ENCODE measurements at regions not wholly inside any gene's neighbourhood (a gene's known extent, or its start where the extent isn't known, plus 50 kb on each side); places are given as distances from the start of the nearest gene placed in this dataset.

- H3K36me3 ChIP-seq (replicated peaks in 1 of 2; ENCODE audit: control insufficient read depth in 1 of 2, insufficient read depth in 2 of 2, low read length in 2 of 2): no peaks in the 10 kb centered on the region
- Mint-ChIP-seq H3K9me3 (peaks cover 0 to 4% (median 2%) of the 10 kb centered on the region in 7 donors), H3K27me3 (ENCODE audit: low read depth in 3 of 3) (peaks cover 0 to 4% (median 1%) of the 10 kb centered on the region in 3 donors), H3K4me3 (no peak overlapping the region), H3K36me3 (no peaks in the 10 kb centered on the region), H3K27ac (no peak overlapping the region), H3K4me1 (no peaks in the 10 kb centered on the region)
- no peaks in the 10 kb centered on the region for H3K27me3 ChIP-seq (ENCODE audit: control insufficient read depth in 2 of 2, insufficient read depth in 2 of 2, low read length in 2 of 2)
- H3K9ac ChIP-seq (ENCODE audit: insufficient read depth, low read length, poor library complexity, severe bottlenecking): no peak overlapping the region
- no peak overlapping the region for H2AFZ ChIP-seq (ENCODE audit: insufficient read depth, low read depth, low read length, poor library complexity, severe bottlenecking)
- H3K27ac ChIP-seq (ENCODE audit: low read depth in 1 of 2, low read length in 2 of 2): no peak overlapping the region
- no peaks in the 10 kb centered on the region for H3K79me2 ChIP-seq (ENCODE audit: insufficient read depth, low read length)
- H4K20me1 ChIP-seq (ENCODE audit: insufficient read depth, low read length): no peaks in the 10 kb centered on the region
- no peaks in the 10 kb centered on the region for H3K9me3 ChIP-seq (replicated peaks in 1 of 2; ENCODE audit: control insufficient read depth in 1 of 2, insufficient read depth in 1 of 2, low read length in 2 of 2)
- 100% methylated on average over 3 of the region's 3 CpGs for WGBS (ENCODE audit: insufficient coverage)
- TF ChIP-seq, protein P1, sequence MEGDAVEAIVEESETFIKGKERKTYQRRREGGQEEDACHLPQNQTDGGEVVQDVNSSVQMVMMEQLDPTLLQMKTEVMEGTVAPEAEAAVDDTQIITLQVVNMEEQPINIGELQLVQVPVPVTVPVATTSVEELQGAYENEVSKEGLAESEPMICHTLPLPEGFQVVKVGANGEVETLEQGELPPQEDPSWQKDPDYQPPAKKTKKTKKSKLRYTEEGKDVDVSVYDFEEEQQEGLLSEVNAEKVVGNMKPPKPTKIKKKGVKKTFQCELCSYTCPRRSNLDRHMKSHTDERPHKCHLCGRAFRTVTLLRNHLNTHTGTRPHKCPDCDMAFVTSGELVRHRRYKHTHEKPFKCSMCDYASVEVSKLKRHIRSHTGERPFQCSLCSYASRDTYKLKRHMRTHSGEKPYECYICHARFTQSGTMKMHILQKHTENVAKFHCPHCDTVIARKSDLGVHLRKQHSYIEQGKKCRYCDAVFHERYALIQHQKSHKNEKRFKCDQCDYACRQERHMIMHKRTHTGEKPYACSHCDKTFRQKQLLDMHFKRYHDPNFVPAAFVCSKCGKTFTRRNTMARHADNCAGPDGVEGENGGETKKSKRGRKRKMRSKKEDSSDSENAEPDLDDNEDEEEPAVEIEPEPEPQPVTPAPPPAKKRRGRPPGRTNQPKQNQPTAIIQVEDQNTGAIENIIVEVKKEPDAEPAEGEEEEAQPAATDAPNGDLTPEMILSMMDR (IDR thresholded peaks at IDR 0.05): no peak
- H3K4me3 ChIP-seq (replicated peaks in 1 of 3; ENCODE audit: low read depth in 2 of 3, low read length in 3 of 3): no peak overlapping the region
- no peaks in the 10 kb centered on the region for H3K4me1 ChIP-seq (ENCODE audit: control insufficient read depth in 1 of 2, insufficient read depth in 2 of 2, low read length in 2 of 2)
- no peak for DNase-seq
- H3K4me2 ChIP-seq (replicated peaks; ENCODE audit: extremely low read depth, low read length, poor library complexity, severe bottlenecking): no peak overlapping the region
- intact Hi-C loops (cut with micrococcal nuclease): no loop called here
Measured at GRCh38 chr14:85400678-85401077, 129.3 kb upstream of the FLRT2 start.

DNA sequence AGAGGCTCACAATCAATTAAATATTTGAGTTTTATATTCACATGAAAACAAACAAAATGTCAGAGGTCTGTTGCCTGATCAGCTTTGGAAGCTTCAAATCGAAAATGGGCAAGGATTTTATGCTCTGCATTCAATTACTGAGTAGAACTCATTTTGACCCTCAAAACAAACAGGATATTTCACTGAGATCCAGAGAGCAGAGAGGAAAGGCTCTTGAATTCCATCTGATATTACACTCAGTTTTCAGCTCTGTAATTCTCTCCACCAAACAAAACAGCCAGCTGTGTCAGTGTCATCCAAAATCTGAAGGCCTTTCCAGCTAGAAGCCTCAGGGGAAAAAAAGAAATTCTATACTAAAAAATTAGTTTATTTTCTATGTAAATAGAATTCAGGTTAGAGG, 128.6 kb upstream of the FLRT2 start:
- Histone ChIP-seq H2AFZ (ENCODE audit: insufficient read depth, low read depth, low read length, poor library complexity, severe bottlenecking) (no peak overlapping the region), H3K79me2 (ENCODE audit: insufficient read depth, low read length) (no peaks in the 10 kb centered on the region), H3K4me1 (ENCODE audit: control insufficient read depth in 1 of 2, insufficient read depth in 2 of 2, low read length in 2 of 2) (no peaks in the 10 kb centered on the region), H4K20me1 (ENCODE audit: insufficient read depth, low read length) (no peaks in the 10 kb centered on the region), H3K36me3 (replicated peaks in 1 of 2; ENCODE audit: control insufficient read depth in 1 of 2, insufficient read depth in 2 of 2, low read length in 2 of 2) (no peaks in the 10 kb centered on the region), H3K9ac (ENCODE audit: insufficient read depth, low read length, poor library complexity, severe bottlenecking) (no peak overlapping the region), H3K27me3 (ENCODE audit: control insufficient read depth in 2 of 2, insufficient read depth in 2 of 2, low read length in 2 of 2) (no peaks in the 10 kb centered on the region), H3K9me3 (replicated peaks in 1 of 2; ENCODE audit: control insufficient read depth in 1 of 2, insufficient read depth in 1 of 2, low read length in 2 of 2) (no peaks in the 10 kb centered on the region), H3K27ac (ENCODE audit: low read depth in 1 of 2, low read length in 2 of 2) (no peak overlapping the region), H3K4me3 (replicated peaks in 1 of 3; ENCODE audit: low read depth in 2 of 3, low read length in 3 of 3) (no peak overlapping the region), H3K4me2 (replicated peaks; ENCODE audit: extremely low read depth, low read length, poor library complexity, severe bottlenecking) (no peak overlapping the region)
- TF ChIP-seq, protein P1 (IDR thresholded peaks at IDR 0.05): no peak
- no peak for DNase-seq
- no peaks in the 10 kb centered on the region for H3K36me3 Mint-ChIP-seq
- no peaks in the 10 kb centered on the region for H3K4me1 Mint-ChIP-seq
- H3K27ac Mint-ChIP-seq: no peak overlapping the region
- no peak overlapping the region for H3K4me3 Mint-ChIP-seq
- peaks cover 0 to 3% (median 1%) of the 10 kb centered on the region in 3 donors for H3K27me3 Mint-ChIP-seq (ENCODE audit: low read depth in 3 of 3)
- 60% methylated on average over 1 of the region's 1 CpG for WGBS (ENCODE audit: insufficient coverage)
- H3K9me3 Mint-ChIP-seq: peaks cover 0 to 2% (median 2%) of the 10 kb centered on the region in 7 donors
- intact Hi-C loops (cut with micrococcal nuclease): no loop called here

All from CD14-positive monocyte (primary cell).